ENCODE measurements at regions not wholly inside any gene's neighbourhood (a gene's known extent, or its start where the extent isn't known, plus 50 kb on each side); places are given as distances from the start of the nearest gene placed in this dataset.

DNA sequence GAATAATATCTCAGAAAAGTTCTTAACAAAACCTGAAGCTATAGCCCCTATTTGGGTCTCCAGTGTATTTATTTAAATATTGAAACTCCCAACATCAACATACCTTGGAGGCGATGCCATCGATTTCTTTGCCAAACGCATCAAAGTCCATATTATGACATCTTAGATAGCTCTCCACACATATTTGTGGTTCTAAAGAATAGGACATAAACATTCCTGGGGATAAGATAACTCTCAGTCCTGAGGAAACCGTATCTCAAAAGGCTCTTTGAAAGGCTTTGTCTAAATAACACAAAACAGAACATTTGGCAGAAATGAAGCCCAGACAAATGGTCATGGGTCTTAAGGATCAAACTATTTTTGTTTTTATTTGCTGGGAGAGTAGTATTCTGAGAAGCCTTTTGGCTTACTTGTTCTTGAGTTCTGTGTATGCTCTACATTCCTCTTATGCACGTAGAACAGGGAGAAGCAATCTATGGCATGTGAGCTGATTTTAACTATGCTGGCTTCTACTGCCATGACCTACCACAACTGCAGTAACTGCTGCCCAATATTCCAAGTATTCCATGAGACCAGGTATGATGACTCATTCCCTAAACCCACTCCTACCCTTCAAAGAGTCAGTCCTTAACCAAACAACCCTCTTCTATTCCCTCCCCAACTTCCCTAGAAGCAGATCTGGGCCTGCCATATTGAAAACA is 279.0 kb upstream of the ZFHX3 start:
- DNase-seq = no peak

GRCh38 chr16:73326221-73326620 is 278.3 kb upstream of the ZFHX3 start:
- DNase-seq = no peak

- DNase-seq = no peak
These were observed 276.0 kb upstream of the ZFHX3 start for GRCh38 chr16:73323880-73324279.

- DNase-seq = no peak
These were observed 274.9 kb upstream of the ZFHX3 start for GRCh38 chr16:73322856-73323255.

DNA sequence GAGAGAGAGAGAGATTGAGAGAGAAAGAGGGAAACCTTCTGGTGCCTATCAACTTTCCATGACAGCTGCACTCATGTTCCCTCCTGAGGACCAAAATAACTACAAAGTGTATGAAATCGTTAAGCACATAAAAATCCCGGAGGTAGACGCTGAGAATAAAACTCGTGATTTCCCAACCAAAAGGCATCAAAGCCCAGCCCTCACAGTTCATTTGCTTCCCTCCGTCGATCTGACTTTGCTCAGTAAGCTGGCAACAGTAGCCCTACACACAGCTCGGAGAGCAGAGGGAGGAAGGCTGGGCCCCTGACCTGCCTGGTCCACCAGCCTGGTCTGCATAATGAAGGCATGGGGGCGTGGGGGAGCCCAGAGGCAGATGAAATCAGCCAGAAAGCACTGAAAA is 273.9 kb upstream of the ZFHX3 start:
- no peak for DNase-seq

DNA sequence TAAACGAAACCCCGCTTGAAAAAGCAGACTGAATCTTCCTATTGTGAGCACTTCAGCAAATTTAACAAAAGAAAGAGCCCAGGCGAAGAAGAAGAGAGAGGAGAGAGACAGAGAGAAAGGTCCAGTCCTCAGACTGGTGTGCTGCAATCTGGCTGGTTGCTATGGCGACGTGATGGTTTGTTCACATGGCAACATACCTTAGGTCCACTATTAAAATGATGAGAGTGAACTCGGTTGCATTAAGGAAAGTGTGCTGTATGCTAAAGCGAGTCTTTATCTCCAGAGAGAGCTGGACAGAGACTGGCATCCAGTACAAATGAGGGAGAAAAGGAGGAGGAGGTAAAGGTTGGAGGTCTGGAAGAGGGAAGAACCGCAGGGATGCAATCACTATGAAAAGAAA is 271.8 kb upstream of the ZFHX3 start:
- DNase-seq = no peak

GRCh38 chr16:73319261-73319660 is 271.3 kb upstream of the ZFHX3 start:
- no peak for DNase-seq

DNA sequence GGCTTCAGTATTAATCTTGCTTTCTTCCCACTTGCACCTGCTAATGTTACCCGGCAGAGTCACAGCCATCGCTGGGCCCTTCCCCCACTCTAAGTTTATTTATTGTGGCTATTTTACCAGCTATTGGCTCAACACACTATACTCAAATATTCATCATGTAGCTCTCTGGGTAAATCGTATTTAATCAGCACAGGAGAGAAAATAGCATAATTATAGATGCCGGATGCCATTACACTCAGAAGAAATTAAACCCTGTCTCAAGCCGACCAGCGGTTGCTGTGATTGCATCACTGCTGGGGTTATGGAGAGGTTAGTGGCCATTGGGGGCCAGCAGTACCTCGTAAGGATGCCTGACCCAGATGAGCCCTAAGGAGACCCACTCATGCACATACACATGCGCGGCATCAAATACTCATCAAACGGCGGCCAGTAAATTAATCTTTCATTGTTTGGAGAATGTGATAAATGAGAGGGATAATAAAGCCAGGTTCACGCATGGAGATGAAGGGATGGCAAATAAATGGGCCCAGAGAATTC is 269.5 kb upstream of the ZFHX3 start:
- no peak for DNase-seq

DNA sequence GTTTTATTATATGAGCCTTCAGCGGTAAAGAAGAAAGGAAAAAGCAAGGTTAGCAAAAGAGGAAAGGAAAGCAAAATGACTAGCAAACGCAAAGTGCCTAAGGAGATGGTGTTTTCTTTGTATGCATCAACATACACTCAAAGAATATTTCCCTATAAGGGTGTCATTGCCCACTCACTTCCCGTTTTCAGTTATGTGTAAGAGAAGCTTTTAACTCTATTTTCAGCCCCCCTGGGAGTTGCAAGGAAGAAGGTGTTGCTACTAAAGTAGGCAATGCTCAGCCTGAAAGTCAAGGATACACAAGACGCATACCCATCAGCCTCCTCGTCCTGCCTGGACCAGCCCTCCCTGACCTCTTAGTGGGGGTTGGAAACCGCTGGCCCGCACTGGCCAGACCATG is 267.7 kb upstream of the ZFHX3 start:
- DNase-seq = no peak

GRCh38 chr16:73313950-73314349 is 266.0 kb upstream of the ZFHX3 start:
- no peak for DNase-seq

DNA sequence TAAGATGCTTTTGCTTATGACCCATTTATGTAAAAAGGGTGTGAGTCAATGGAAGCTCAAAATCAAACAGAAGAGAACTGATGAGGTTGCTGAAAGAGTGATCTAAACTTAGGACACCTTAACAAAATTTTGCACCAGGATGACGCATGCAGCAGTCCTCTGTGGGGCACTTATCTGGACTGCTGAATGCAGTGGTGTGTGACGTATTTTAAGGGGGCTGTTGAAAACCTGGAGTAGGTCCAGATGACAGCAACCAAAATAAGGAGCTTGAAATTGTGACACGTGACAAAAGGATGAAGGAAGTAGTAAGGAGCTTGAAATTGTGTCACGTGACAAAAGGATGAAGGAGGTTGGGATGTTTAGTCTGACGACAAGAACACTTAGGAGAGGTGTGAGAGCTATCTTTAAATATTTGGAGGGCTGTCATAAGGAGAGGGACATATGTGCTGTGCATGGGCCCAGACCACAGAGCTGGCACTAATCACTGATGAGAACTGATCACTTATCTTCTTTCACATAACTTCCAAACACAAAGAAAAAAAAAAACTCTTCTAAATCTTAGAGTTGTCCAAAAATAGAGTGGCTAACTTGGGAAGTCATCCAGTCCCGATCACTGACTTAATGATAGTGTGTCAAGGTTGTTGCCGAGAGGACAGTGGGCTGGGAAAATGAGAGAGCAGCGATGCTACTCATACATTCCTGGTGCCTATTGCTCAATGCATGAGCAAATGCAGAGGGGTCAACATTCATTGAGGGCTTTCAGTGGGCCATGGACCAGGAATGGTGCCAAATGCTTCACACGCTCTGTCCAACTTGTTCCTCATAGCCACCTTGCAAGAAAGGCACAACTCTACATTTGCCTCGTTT is 264.2 kb upstream of the ZFHX3 start:
- no peak for DNase-seq

- no peak for DNase-seq
These were observed 260.8 kb upstream of the ZFHX3 start for GRCh38 chr16:73308771-73309170.

DNA sequence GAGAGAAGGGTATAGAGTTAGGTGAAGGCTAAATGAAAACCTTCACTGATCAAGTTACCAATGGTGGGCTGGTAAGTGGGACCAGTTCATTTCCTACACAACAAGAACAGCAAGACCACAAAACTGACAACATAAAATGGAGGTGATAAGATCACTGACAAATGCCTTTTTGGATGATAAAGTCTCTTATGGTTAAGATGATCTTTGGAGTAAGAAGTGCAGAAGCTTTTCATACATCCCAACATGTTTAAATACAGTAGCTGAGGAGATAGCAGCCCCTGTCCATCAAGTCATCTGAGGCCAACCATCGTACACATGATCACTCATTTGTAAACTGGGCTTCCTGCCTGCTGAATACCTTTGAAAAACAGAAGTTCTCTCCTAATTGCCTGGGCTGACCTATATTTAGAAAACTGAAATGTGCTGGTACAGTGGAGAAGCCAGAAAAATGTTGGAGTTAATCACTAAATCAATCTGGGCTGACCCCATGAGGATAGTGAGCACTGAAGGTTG is 259.0 kb upstream of the ZFHX3 start:
- no peak for DNase-seq

DNA sequence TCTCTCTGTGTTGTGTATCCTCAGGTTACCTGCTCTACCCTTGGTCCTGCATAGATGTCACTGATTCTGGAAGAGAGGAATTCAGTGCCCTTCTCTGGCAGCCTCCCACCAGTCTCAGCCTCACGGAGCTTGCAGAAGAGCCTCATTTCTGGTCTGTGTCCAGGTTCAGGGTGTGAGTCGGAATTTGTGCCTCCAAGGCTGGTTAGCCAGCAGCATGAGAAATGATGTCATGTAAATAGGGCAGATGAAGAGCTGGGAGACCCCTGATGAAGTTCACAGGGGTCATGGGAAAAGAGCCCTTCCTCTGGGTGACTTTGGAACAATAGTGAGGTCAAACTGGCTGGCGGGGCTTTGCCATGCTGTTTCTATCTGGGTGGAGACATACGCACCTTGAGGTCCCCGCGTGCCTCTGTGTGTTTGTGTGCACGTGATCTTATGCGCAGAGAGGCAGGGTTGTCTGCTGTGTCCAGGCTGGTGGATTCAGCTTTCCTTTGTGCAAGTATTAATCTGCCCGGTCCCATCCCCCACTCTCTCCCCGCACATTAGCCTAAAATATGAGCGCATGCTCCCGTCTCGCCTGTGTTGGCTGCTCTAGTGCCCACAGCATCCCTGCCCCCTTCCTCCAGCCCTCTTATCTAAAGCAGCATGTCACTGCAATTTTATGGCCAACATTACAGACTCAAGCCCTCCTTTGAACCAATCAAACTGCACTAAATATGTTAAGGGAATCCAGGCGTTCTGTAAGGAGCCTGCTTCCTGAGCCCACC is 256.3 kb upstream of the ZFHX3 start:
- DNase-seq = no peak

GRCh38 chr16:73302942-73303341 is 255.0 kb upstream of the ZFHX3 start:
- DNase-seq = no peak

DNA sequence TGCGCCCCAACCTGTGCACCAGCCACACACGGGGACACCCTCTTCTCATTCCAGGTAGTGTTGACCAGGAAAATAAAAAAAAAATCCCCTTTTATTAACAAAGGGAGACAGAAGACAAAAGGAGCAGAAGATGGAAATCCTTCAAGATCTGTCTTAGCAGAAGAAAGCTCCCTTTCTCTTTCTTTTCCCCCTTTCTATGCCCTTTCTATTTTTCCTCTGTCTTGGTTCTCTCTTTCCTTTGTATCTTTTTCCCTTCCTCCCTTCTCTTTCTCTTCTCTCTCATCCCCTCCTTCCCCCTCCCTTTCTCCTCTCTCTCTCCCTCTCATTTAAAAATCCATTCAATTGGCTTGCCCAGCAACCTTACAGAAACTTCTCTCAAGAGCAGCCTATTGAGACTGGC is 254.1 kb upstream of the ZFHX3 start:
- DNase-seq = no peak

DNA sequence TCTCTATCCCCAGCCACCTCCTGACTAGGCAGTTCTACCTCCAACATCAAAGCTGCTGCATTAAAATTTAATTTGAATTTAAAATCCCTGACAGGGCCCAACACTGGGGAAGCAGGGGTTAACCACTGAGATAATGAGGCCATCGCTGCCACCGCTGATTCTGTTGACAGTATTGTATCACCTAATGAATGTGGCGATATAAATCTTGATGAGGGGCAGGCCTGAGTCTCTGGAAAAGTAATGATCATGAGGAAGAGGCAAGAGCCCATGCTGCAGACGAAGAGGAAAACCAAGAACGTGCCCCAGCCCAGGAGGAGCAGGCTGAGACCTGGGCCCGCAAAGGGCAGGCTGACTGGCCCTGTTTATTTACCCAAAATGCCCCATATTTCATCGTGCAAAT is 251.4 kb upstream of the ZFHX3 start:
- no peak for DNase-seq

- no peak for DNase-seq
These were observed 250.6 kb upstream of the ZFHX3 start for GRCh38 chr16:73298562-73298961.

GRCh38 chr16:73290258-73290657 is 242.3 kb upstream of the ZFHX3 start:
- DNase-seq = no peak

GRCh38 chr16:73289232-73289631 is 241.3 kb upstream of the ZFHX3 start:
- DNase-seq = no peak

- no peak for DNase-seq
These were observed 240.6 kb upstream of the ZFHX3 start for GRCh38 chr16:73288520-73288919.

DNA sequence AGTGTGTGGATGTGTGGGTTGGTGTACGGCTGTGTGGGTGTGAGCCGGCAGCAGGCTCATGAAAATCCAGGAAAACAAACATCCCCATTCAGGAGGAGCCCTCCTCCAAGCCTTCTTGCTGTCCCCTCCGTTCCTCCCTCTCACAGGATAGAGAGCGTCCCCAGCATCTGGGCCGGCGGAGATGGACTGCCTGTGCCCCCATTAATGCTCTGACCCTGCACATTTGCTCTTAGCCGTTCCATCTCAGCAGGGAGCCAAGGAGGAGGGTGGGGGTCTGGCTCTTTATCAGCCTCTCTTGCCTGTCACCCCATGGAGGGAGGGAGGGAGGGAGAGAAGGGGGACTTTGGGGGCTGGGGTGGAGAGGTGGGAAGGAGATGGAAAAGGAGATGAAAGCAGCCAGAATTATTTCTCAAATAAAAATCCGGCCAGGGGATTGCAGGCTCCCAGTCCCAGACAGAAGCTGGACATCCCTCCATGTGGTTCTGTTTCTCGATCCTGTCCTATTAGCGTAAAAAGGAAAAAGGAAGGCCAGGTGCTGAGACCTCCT is 240.0 kb upstream of the ZFHX3 start:
- DNase-seq = no peak
